Heart left ventricle (tissue), 13 donors: ENCODE measurements at regions not wholly inside any gene's neighbourhood (a gene's known extent, or its start where the extent isn't known, plus 50 kb on each side); places are given as distances from the start of the nearest gene placed in this dataset.

ENCODE experiments used
- POLR2A ChIP-seq, 2 donors: fragments of 450-650 bp; IDR thresholded peaks; one replicate each; pipeline ENCODE4 v1.6.1; 2017; ENCODE audit warnings: antibody characterized with exemption in 2 of 2, mild to moderate bottlenecking in 2 of 2, moderate library complexity in 2 of 2
- TF ChIP-seq, protein P1 (sequence below), 12 donors: fragments of 200-600 bp; sonication (generic) in 4 of 12; IDR thresholded peaks; one replicate each; pipeline versions ENCODE4 v1.5.0 to v1.8.0; 2018 to 2022; ENCODE audit warnings: antibody characterized with exemption in 12 of 12, mild to moderate bottlenecking in 5 of 12
- donor health status: ischemic (EF 13 %, LVEDD 7.1; RV severe dilation, severe dysfunction).
- donor health status: DM: no; HTN: yes; CAD: no.
- donor health status: DM: no; HTN: no; CAD: no.
- donor health status: ischemic (EF 25% LVEDD 6.9; RV normal size, moderate dysfunction).
- donor health status: ischemic (EF 25% LVEDD 5.7; RV mildly dilated, moderate dysfunction).
- donor health status: ischemic (EF 35%, LVEDD 5.7; RV mildly dilated, moderate dysfunction).
- donor health status: nonischemic (EF 11% LVEDD 7.7; RV severe dilation, severe dysfunction).
- donor health status: DM: yes; HTN: yes; CAD: no.
- donor health status: PGD.
- donor health status: ischemic (EF 29% LVEDD 5.4; RV normal size, mild dysfunction).
- donor health status: nonischemic (EF 23%, LVEDD 6.1; RV moderate dilation, normal function).

DNA sequence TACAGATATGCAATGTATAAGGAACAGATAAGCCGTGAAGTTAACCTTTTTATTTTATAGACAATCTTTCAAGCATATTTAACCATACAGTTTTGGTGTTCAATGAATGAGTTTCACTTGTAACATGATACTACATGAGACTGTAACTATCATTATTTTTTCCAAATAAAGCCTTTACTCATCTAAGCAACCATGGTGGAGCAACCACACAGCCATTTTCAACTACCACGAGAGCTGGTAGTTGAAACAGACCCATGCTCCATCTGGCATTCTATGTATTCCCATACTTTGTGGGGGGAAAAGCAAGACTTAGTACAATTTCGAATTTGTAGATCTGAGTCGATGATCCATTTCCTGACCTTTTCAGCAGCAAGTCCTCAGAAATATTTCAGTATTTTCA is 159.3 kb upstream of the RND3 start:
- TF ChIP-seq, protein P1, sequence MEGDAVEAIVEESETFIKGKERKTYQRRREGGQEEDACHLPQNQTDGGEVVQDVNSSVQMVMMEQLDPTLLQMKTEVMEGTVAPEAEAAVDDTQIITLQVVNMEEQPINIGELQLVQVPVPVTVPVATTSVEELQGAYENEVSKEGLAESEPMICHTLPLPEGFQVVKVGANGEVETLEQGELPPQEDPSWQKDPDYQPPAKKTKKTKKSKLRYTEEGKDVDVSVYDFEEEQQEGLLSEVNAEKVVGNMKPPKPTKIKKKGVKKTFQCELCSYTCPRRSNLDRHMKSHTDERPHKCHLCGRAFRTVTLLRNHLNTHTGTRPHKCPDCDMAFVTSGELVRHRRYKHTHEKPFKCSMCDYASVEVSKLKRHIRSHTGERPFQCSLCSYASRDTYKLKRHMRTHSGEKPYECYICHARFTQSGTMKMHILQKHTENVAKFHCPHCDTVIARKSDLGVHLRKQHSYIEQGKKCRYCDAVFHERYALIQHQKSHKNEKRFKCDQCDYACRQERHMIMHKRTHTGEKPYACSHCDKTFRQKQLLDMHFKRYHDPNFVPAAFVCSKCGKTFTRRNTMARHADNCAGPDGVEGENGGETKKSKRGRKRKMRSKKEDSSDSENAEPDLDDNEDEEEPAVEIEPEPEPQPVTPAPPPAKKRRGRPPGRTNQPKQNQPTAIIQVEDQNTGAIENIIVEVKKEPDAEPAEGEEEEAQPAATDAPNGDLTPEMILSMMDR (IDR thresholded peaks at IDR 0.05), result no peak
- no peak for TF ChIP-seq POLR2A (IDR thresholded peaks at IDR 0.05)
